DMS 273 (cell line): ENCODE measurements at regions not wholly inside any gene's neighbourhood (a gene's known extent, or its start where the extent isn't known, plus 50 kb on each side); places are given as distances from the start of the nearest gene placed in this dataset.

Source experiments
- DNase-seq: peaks from one replicate; lab custom pipeline; 2025; ENCODE audit not compliant: unreplicated experiment; lab: John Stamatoyannopoulos, UW

DNA sequence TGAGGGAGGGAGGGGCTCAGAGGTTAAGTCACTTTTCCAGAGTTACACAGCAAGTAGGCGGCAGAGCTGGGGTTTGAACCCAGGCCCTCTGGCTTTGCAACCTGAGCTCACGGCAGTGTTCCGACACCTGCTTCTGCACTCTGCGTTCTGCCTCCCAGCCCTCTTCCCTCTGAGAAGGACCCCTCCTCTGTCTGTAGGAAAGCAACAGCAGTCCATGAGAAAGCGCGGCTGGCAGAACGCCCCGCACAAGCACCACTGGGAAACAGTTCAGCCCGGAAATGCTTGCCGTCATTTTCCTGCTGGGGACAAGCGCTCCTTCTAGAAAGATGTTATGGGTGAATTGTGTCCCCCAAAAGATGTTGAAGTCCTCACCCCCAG, 241.1 kb downstream of the NPHP4 start:
- no peak for DNase-seq

DNA sequence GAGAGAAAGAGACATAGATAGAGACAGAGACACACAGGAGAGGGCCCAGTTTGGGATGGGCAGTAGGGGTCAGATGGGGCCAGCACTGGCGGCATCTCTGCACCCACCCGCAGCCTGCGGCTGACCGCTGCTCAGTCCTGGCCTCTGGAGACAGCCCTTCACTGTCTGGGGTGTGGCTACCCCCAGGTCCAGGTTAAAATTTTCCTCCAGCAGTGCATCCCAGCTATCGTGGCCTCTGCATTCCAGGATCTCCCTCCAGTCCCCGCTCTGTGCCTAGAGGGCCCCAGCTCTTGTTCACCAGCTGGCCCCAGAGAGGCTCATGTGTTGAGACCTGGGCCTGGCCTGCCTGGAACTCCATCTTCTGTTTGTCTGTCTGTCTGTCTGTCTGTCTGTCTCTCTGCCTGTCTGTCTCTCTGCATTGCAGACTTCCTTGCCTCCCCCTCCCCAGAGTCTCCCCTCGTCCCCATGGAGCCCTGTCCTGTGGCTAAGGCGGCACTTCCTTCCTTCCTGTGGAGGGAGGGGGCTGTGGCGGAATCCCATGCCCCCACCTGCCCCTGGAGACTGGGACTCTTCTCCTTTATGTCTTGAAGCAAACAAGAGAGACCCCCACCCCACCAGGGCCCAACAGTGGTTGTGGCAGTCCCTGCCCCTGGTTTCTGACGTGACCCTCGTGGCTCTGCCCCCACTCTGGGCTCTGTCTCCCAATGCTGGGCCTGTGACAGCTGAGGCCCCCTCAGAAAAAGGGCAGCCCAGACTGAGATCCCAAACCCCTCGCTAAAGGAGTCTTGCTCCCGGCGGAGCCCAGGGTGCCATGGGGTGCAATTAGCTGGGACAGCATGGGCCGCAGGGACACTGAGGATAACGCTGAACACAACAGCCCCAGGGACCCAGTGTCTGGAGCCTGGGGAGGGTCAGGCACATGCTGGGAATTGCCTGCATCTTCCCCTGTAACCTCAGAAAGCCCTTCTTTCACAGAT, 241.8 kb downstream of the NPHP4 start:
- DNase-seq = no peak

DNA sequence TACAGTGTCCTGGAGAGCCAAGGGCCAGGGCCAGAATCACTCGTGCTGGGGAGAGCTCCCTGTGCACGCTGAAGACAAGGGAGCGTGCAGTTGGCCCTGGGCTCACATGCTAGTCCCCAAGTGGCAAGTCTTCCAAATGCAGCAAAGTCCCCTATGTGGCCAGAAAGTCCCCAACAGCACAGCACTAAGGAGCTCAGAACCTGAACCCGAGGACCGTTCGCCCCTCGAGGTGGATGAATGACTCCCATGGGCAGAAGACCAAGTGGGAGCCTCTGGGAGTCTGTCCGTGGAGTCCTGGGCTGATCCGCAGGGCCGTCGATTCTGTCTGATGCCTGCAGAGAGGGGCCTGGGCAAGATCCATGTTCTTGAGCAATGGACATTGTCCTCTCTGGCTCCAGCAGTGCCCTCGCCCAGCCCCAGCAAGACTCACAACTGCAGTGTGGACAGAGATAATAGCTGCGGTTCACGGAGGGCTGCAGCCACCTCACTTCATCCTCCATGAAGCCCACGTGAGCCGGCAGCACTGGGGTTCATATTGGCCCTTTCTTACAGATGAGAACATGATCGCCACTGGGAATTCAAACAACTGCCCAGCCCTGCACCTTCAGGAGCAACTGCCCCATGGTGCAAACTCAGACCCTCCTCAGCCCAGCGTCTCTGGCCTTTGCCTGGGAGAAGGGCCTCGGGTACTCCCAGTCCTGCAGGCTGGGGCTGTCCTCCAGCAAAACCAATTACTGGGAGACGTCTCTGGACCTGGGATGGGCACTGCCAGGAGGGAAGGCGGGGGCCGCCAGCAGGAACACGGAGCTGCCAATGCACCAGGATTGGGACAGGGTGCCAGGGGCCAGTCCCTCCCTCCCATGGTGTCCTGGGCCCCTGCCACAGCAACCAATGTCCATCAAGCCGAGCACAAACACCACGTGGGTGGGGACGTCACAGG, 243.7 kb downstream of the NPHP4 start:
- DNase-seq = no peak

DNA sequence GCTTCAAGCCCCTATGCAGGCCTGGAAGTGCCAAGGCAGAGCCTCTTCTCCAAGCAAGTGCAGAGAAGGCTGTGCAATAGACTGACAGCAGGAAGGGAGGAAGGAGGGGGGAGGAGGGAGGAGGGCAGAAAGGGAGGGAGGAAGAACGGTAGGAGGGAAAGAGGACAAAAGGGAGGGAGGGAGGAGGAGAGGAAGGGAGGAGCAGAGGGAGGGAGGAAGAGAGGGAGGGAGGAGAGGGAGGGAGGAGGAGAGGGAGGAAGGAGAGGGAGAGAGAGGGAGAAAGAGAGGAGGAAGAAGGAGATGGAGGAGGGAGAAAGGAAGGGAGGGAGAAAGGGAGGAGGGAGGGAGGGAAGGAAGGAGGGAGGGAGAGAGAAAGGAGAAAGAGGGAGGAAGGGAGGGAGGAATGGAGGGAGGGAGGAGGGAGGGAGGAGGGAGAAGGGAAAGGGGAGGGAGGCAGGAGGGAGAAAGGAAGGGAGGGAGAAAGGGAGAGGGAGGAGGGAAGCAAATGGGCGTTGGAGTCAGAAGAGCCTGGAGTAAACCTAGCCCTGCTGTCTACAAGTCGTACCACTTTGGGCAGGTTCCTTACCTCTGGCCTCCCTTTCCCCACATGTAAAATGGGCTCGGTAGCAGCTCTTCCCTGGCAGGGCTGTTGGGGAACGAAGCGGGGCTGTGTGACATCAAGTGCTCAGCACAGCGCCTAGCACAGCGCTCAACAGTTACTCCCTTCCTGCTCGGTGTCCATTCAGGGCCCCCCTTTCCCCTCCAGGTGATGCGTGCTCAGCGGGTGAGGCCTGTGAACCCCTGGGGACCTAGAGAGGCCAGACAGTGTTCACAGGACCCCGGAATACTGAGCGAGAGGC, 244.6 kb downstream of the NPHP4 start:
- DNase-seq = no peak

DNA sequence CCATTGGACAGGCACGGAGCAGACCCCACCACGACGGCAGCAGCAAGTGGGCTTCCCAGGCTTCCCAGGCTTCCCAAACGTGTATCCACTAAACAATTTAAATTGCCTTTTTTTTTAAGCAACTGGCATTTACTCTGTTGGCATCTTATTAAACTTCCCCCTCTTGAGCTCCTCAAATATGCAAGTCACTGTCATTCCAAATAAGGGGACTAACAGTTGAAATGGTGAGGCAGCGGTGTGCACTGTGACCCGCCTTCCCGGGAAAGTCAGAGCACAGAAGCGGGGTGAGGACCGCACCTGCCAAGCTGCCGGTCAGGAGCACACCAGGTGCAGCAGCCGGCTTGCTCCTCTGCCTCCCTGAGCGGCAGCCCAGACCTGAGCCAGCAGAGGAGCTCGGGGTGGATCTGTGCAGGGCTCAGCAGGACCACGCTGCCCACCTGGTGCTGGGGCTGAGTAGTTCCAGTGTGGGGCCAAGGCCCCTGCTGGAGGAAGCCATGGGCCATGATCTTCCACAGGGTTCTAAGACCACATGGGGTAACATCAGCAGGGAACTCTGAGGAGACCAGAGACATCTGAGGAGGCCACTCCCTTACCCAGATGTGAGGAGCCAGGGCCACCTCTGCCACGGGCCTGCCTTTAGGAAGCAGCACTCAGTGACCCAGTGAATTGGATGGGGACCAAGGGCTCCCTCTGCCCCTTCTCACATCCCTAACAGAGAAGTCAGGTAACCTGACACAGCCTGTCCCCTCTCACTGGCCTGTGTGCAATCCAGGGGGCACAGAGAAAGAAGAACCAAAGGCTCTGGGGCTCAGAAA, 245.4 kb downstream of the NPHP4 start:
- no peak for DNase-seq

DNA sequence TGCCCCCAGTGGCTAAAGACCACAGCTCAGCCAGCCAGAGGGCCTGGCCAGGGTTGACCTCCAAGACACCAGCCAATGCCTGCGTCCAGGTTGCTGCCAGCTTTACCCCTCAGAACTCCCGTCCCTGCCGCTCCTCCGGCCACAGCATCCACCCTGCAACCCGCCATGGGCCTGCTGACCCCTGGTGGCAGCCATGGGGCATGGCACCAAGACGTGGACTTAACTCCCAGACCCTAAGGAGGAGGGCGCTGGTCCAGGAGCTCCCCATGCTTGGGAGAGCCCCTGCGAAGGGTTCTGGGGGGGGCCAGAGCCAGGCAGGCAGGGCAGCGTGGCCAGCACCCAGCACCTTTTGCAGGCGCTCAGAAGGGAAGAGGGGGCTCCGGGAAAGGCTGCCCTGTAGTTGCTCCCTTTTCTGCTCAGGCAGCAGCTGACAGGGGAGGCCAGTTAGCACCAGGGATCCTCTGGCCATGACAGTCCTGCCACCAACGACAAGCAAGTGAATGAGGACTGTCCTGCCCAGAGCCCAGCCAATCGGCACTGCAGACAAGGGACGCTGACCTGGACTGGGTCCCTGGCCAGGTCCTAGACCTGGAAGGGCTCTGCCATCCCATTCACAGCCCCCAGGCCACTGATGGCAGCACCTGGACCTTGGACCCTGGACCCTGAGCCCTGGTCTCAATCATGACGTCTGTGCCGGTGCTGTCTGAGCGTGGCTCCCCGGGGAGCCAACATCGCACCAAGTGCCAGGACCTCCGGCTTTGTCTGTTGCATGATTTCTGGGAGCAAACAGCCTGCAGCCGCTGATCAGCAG, 246.2 kb downstream of the NPHP4 start:
- DNase-seq = peak; percentile 88

DNA sequence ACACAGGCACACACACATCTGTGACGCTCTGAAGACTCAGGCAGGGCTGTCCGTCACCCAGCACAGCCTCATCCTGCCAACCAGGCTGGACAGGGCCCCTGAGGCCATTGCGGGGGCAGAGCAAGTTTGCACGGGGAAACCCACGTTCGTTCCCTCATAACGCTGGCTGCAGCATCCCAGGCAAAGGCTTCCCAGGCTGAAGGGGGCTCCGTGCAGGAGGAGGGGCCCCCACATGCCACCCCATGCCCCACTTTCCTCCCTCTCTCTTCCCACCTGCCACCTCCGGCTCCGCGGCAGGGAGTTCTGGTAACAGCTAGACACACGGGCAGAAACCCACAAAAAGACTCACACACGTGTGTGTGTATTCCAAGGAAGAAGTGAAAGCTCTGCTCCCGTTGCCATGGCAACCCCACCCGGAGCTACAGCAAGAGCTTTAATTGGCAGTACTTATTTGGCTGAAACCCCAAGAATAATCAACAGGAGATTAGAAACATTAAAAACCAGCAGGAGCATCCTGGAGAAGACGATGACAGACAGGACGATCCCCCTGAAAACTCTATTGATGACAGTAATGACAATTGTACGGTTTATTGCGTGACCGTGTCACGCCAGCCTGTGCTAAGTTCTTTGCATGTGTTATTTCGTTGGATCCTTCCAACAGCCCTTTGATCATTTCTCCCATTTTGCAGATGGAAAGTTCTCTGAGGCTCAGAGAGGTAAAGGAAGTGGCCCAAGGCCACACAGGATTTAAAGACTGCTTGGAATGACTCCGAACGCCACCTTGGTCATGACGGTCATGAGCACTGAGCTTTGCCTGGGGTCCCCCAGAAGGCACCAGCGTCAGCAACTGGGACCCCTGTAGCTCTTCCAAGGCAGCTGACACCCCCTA, 247.1 kb downstream of the NPHP4 start:
- DNase-seq = peak; percentile 62

DNA sequence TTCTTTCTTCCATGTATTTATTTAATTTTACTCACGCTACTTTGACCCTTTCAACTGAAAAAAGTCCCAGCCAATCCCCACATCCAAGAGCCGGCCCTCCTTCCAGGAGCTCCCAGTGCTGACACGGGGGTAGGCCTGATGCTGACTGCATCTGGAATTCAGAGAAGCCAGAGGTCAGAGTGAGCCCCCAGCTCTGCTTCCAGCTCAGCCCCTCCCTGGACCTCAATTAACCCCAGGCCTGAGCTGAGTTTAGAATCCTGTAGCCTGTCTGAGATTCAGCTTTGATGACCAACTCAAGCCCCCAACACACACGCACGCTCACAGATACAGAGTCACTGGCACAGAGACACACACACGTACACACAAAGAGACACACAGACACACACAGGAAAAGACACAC, 247.9 kb downstream of the NPHP4 start:
- no peak for DNase-seq

DNA sequence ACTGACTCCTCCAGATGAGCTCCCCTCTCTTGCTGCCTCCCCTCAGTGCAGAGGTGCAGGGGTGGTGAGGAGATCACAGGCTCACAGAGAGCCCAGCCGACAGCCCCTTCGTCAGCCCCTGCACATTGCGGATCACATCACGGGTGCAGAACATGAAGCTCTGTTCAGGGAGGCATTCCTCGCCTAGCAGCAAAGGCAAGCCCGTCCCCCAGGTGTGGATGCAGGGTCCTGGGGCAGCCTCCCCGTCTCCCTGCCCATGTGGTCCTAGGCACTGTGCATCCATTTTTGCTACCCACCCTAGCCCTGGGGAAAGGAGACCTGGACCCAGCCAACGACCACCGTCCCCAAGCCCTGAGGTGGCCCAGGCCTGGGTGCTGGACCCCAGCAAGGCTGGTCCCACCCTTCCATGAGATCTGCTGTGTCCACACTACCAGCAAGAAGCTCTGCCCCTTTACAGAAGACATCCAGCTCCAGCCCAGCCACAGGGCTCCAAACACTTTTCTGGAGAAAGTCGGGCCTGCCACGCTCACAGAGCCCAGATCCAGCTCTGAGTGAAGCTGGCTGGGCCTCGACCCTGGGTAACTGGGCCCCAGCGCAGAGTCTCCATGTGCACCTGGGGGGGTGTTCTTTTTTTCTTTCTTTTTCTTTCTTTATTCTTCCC, 248.7 kb downstream of the NPHP4 start:
- DNase-seq = no peak

DNA sequence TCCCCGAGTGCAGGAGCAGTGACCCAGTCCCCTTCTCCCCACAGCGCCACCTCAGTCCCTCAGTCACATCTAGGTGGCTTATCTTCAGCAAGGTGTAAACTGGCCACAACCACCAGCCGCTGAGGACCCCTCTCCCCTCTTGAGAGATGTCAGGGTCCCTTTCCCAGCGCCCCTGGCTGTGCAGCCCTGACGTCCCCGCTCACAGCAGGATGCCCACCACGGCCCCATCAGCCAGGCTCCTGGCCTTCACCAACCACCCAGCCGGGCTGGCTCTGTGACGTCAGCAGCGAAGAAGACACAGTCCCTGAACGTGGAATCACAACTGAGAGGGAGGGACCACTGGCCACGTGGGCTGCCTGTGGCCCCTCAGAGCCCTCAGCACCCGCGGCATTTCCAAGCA, 249.4 kb downstream of the NPHP4 start:
- DNase-seq = no peak

DNA sequence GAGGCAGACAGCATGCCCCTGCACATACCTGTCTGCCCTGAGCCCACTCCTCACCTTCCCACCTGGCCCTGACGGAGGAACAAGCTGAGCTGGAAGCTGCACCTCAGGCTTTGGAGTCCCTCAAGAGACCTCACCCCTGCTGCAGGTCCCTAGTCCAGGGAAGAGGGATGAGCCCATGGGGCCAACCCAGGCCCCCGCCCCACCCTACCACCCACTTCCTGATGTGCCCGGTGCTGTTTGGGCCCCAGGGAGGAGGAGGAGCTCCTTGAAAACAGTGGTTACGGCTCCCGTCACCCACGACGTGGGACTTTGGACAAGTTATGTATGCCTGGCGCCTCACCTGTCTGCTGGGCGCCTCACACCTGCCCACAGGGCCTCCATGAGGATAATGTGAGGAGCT, 250.2 kb downstream of the NPHP4 start:
- DNase-seq = no peak

DNA sequence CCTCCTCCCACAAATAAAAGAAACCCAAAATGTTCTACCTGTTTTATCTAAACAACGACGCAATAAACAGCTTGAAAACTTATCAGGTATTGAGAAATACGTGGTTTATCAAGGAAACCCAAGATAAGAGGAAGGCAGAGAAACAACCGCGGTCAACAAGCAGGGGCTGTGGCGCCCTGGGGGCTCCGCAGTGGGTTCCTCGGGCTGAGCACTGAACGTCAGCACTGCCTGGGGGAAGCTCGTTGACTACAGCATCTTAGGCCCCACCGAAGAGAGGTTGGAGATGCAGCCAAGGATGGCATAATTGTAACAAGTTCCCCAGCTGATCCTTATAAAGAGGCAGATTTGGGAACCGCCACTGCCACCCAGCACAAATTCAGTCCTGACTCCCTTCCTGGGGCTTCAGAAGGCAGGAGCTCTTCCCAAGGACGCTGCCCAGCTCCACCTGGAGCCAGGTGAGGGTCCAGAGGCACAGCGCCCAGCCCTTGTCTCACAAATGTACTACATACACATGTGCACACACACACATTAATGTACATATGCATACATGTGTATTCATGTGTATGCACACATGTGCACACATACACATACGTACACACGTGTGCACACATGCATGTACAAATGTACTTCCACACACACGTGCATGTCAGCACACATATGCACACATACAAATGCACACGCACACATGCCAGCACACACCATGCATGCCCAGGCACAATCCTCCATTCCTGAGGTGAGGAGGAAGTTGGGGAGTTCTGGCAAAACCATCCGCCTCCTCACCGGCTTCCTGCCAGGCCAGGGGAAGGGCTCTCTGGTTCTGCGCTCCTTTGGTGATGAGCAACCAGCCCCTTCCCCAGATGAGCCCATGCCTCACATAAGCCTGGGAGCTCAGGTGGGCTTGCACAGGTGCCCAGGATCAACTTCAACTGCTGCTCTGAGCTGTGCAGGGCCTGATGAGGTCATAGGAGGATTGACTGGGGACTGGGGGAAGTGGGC, 251.1 kb downstream of the NPHP4 start:
- no peak for DNase-seq

DNA sequence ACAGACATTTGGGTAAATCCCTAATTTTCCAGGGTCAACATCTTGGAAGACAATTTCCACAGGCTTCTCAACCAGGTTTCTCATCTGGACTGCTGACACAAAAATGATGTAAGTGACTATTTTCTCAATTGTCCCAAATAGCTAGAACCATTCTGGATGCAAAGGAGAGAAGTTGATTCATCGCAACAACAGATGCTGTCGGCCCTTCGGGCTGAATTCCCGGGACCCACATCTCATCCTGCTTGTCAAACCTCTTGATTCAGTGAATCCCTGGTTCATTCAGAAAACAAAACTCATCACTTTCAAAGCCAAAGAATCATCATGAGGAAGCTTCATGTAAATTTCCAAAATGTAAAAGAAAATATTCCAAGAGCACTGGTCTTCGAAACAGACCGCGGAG, 251.8 kb downstream of the NPHP4 start:
- DNase-seq = no peak

DNA sequence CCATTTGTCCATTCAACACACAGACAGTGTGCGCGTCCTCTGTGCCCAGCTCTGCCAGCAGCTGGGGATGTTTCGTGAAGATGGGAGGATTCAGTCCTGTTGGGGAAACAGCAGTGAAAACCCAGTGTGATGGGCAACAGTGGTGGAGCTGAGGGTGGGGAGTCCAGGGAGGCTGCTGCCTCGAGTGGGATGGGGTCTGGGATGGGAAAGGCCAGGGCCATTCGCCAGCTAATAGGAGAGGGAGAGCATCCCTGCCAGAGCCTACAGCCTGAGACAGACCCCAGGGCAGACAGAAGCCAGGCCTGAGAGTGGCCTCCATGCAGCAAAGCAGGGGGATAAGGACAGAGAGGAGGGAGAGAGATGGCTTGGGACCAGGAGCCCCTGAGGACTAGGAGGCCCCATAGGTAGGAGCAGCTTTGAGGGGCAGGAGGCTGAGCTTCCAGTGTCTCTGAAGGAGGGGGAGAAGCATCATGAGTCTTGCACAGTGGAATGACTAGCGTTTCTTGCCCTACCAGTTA, 252.6 kb downstream of the NPHP4 start:
- DNase-seq = no peak

DNA sequence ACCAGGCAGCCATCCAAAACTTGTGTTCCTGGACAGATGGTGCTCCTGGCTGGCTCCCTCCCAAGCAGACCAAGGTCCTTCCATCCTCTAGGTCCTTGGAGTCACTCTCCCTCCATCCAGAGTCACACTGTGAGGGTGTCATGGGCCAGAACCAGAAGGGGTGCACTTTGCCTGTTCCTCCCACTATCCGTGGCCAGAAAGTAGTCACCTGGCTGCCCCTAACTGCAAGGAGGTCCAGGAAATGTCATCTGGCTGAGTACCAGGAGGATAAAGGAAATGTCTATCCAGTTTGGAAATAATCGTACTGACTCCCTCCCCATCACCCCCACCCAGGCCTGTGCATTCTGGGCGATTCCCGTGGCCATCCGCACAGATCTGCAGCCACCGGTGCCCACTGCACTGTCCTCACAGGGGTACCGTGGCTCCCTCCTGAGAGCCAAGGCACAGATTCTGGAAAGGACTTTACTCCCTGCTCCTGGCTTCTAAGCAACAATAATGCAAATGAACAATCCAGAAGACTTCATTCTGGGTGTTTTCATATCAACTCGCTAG, 253.2 kb downstream of the NPHP4 start:
- DNase-seq = peak; percentile 23

DNA sequence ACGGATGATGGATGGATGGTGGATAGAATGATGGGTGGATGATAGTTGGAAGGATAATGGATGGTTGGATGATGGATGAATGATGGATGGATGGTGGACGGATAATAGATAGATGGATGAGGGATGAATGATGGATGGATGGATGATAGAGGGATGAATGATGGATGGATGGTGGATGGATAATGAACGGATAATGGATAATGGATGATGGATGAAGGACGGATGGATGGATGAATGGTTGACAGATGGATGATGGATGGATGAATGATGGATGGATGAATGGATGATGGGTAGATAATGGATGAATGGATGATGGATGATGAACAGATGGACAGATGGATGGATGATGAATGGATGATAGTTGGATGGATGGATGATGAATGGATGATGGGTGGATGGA, 255.1 kb downstream of the NPHP4 start:
- DNase-seq = no peak
